GM12878 (cell line): ENCODE measurements at regions not wholly inside any gene's neighbourhood (a gene's known extent, or its start where the extent isn't known, plus 50 kb on each side); places are given as distances from the start of the nearest gene placed in this dataset.

Source experiments
- ATAC-seq: fragments of 200-7000 bp; cut with Tn5 transposase; 3 replicates; pipeline ENCODE4 v1.9.1; 2020; ENCODE audit warnings: mild to moderate bottlenecking, moderate library complexity
- BruUV-seq: library from RNA; stranded (reverse); fragments of 400-500 nt; replicated peaks from 2 replicates; lab custom pipeline; 2021; lab: Mats Ljungman, UMichigan
- CTCF ChIA-PET: fragments of 300-600 bp; sonication (Branson Sonifier 250); formaldehyde crosslinking; extraction: SDS; loops from one replicate; lab custom pipeline; 2021; ENCODE audit warnings: inconsistent platforms; lab: Yijun Ruan, JAX
- POLR2A ChIA-PET: fragments of 350-600 bp; formaldehyde crosslinking; extraction: SDS; loops from one replicate; lab custom pipeline; 2021; ENCODE audit warnings: inconsistent platforms; lab: Charles Lee
- RAD21 ChIA-PET: fragments of 300-600 bp; sonication (Branson Sonifier 250); formaldehyde crosslinking; loops from one replicate; lab custom pipeline; 2023; ENCODE audit warnings: antibody characterized with exemption; ENCODE audit not compliant: unreplicated experiment; lab: Charles Lee
- SMC1A ChIA-PET: fragments of 300-600 bp; sonication (Branson Sonifier 250); formaldehyde crosslinking; loops from one replicate; lab custom pipeline; 2023; ENCODE audit not compliant: unreplicated experiment, uncharacterized antibody; lab: Charles Lee
- DNase-seq: peaks from one replicate; pipeline ENCODE4 v3.0.0-alpha.2; 2011; ENCODE audit warnings: low read depth, low spot score
- FAIRE-seq: peaks from 3 replicates; lab custom pipeline; 2011; peaks lifted over from hg19 to GRCh38; lab: Jason Lieb, UNC
- H2AFZ ChIP-seq: 2 replicates; pipeline ENCODE4 v1.6.0; 2011; ENCODE audit warnings: low read depth, low read length, control low read depth; ENCODE audit not compliant: control insufficient read depth
- H3K27ac ChIP-seq: 2 replicates; pipeline ENCODE4 v1.5.1; 2011; ENCODE audit warnings: control low read depth; ENCODE audit not compliant: control insufficient read depth, insufficient read depth
- H3K27me3 ChIP-seq, 2 experiments: replicated peaks in 1 of 2; 2 replicates each; pipeline versions ENCODE4 v1.6.0 to v1.6.1; 2011; ENCODE audit warnings: low read length in 1 of 2; ENCODE audit not compliant: control insufficient read depth in 2 of 2, insufficient read depth in 2 of 2
- H3K36me3 ChIP-seq, 2 experiments: 2 replicates each; pipeline ENCODE4 v1.5.1; 2011; ENCODE audit warnings: low read length in 1 of 2; ENCODE audit not compliant: control insufficient read depth in 2 of 2, insufficient read depth in 2 of 2
- H3K4me1 ChIP-seq: 2 replicates; pipeline ENCODE4 v1.6.1; 2011; ENCODE audit warnings: mild to moderate bottlenecking, low read length, moderate library complexity, mixed read lengths; ENCODE audit not compliant: control insufficient read depth, insufficient read depth
- H3K4me2 ChIP-seq: 2 replicates; pipeline ENCODE4 v1.6.0; 2011; ENCODE audit warnings: control low read depth; ENCODE audit not compliant: control insufficient read depth, insufficient read depth
- H3K4me3 ChIP-seq: fragments of 200-600 bp; sonication (generic); 2 replicates; pipeline ENCODE4 v1.5.1; 2016
- H3K79me2 ChIP-seq: 2 replicates; pipeline ENCODE4 v1.6.0; 2011; ENCODE audit warnings: low read length; ENCODE audit not compliant: control insufficient read depth, insufficient read depth
- H3K9ac ChIP-seq: 2 replicates; pipeline ENCODE4 v1.8.0; 2011; ENCODE audit warnings: low read length, control low read depth, mixed read lengths; ENCODE audit not compliant: control insufficient read depth, insufficient read depth
- H3K9me3 ChIP-seq: replicated peaks from 3 replicates; pipeline ENCODE4 v1.5.1; 2011; ENCODE audit warnings: mild to moderate bottlenecking, low read length; ENCODE audit not compliant: control insufficient read depth, insufficient read depth
- H4K20me1 ChIP-seq: 2 replicates; pipeline ENCODE4 v1.6.0; 2011; ENCODE audit not compliant: control insufficient read depth, insufficient read depth
- ATF7 ChIP-seq: fragments of 450-650 bp; IDR thresholded peaks from 2 replicates; pipeline ENCODE4 v1.6.1; 2016; ENCODE audit warnings: low read depth, mild to moderate bottlenecking
- BHLHE40 ChIP-seq, 2 experiments: fragments of 450-650 bp in 1 of 2; IDR thresholded peaks; 2 replicates each; pipeline ENCODE4 v1.6.1; 2011 to 2017; ENCODE audit warnings: low read depth in 2 of 2, borderline replicate concordance in 1 of 2, improper control_type of control experiment in 1 of 2, low read length in 1 of 2, mild to moderate bottlenecking in 1 of 2
- ETV6 ChIP-seq, 2 experiments: fragments of 450-650 bp in 1 of 2; IDR thresholded peaks in 1 of 2; conservative IDR thresholded peaks in 1 of 2; 2 replicates each; pipeline ENCODE4 v1.6.1; 2014; ENCODE audit warnings: antibody characterized with exemption in 1 of 2, borderline replicate concordance in 1 of 2, low read depth in 1 of 2, mild to moderate bottlenecking in 1 of 2, moderate library complexity in 1 of 2
- IRF3 ChIP-seq: fragments of 450-650 bp; IDR thresholded peaks from 2 replicates; pipeline ENCODE4 v1.6.1; 2014; ENCODE audit warnings: mild to moderate bottlenecking
- KAT2A ChIP-seq: conservative IDR thresholded peaks from 2 replicates; pipeline ENCODE4 v1.6.1; 2011; ENCODE audit warnings: low read depth, low read length; ENCODE audit not compliant: control insufficient read depth
- RCOR1 ChIP-seq: conservative IDR thresholded peaks from 2 replicates; pipeline ENCODE4 v1.6.1; 2012; ENCODE audit warnings: low read depth, low read length, improper control_type of control experiment
- RELB ChIP-seq: fragments of 450-650 bp; IDR thresholded peaks from 2 replicates; pipeline ENCODE4 v1.6.1; 2017; ENCODE audit warnings: low read depth, mild to moderate bottlenecking, moderate library complexity
- SUPT20H ChIP-seq: IDR thresholded peaks from 2 replicates; pipeline ENCODE4 v1.6.1; 2011; ENCODE audit warnings: low read depth, mild to moderate bottlenecking, low read length, moderate library complexity, borderline replicate concordance; ENCODE audit not compliant: control insufficient read depth
- TARDBP ChIP-seq: IDR thresholded peaks from 2 replicates; pipeline ENCODE4 v1.6.1; 2016; ENCODE audit warnings: borderline replicate concordance
- YY1 ChIP-seq: IDR thresholded peaks from 2 replicates; pipeline ENCODE4 v1.6.1; 2011; ENCODE audit warnings: low read depth, mild to moderate bottlenecking, low read length
- ZBED1 ChIP-seq: IDR thresholded peaks from 2 replicates; pipeline ENCODE4 v1.6.1; 2016; ENCODE audit warnings: borderline replicate concordance
- ZZZ3 ChIP-seq: IDR thresholded peaks from 2 replicates; pipeline ENCODE4 v1.6.1; 2011; ENCODE audit warnings: low read depth; ENCODE audit not compliant: control insufficient read depth, insufficient read length
- in situ Hi-C: fragments of 300-500 bp; cut with MboI; formaldehyde crosslinking; loops from 9 replicates; pipeline ENCODE4 v1.14.3; 2018; ENCODE audit warnings: mixed read lengths
- intact Hi-C: fragments of 100-400 bp; cut with micrococcal nuclease; formaldehyde crosslinking; loops from one replicate; pipeline ENCODE4 v1.14.2; 2022; ENCODE audit not compliant: unreplicated experiment
- TF ChIP-seq, protein P1 (sequence below): fragments of 450-650 bp; formaldehyde crosslinking; IDR thresholded peaks from 2 replicates; pipeline ENCODE4 v1.4.0; 2020; ENCODE audit warnings: mild to moderate bottlenecking, moderate library complexity

GRCh38 chr13:104530741-104531140 is 1464.5 kb upstream of the SLC10A2 start:
- Histone ChIP-seq H3K36me3 (no peaks in the 10 kb centered on the region), H4K20me1 (no peaks in the 10 kb centered on the region), H3K4me3 (no peak overlapping the region), H3K27me3 (no peaks in the 10 kb centered on the region)
- SMC1A ChIA-PET = no interaction called here
- intact Hi-C loops = no loop called here
- CTCF ChIA-PET = no interaction called here
- DNase-seq = no peak
- RAD21 ChIA-PET = interaction anchor here (0.8 kb wide), 1 partner anchor 183 kb away, joined by 3 read pairs; no protein-coding TSS in a partner anchor
- TF ChIP-seq ZZZ3 = no peak
- TF ChIP-seq ETV6 (conservative IDR thresholded peaks at IDR 0.05 in 1 of 2, IDR thresholded peaks at IDR 0.05 in 1 of 2; ENCODE audit: borderline replicate concordance in 1 of 2, low read depth in 1 of 2) = no peak
- TF ChIP-seq ATF7 = no peak
- TF ChIP-seq ZBED1 = no peak
- no peak for TF ChIP-seq RELB
- TF ChIP-seq, all 136 proteins: peak for 0
- BruUV-seq = no TSS peak
- ATAC-seq = no peak
- H2AFZ ChIP-seq = no peak overlapping the region
- H3K9me3 ChIP-seq = no peaks in the 10 kb centered on the region
- H3K79me2 ChIP-seq = no peaks in the 10 kb centered on the region
- no peak overlapping the region for H3K9ac ChIP-seq
- POLR2A ChIA-PET = no interaction called here
- no peak overlapping the region for H3K4me2 ChIP-seq
- no peaks in the 10 kb centered on the region for H3K4me1 ChIP-seq
- in situ Hi-C loops = no loop called here
- no peak overlapping the region for H3K27ac ChIP-seq
- FAIRE-seq = no peak

- H3K79me2 ChIP-seq = no peaks in the 10 kb centered on the region
- H3K27me3 ChIP-seq = no peaks in the 10 kb centered on the region
- no peak overlapping the region for H3K4me2 ChIP-seq
- no peak for ATAC-seq
- H3K4me3 ChIP-seq = no peak overlapping the region
- FAIRE-seq = no peak
- in situ Hi-C loops = no loop called here
- H3K4me1 ChIP-seq = no peaks in the 10 kb centered on the region
- H4K20me1 ChIP-seq = no peaks in the 10 kb centered on the region
- H3K36me3 ChIP-seq = no peaks in the 10 kb centered on the region
- BruUV-seq = no TSS peak
- CTCF ChIA-PET = no interaction called here
- no peak for DNase-seq
- no peak overlapping the region for H2AFZ ChIP-seq
- RAD21 ChIA-PET = no interaction called here
- SMC1A ChIA-PET = no interaction called here
- intact Hi-C loops = no loop called here
- POLR2A ChIA-PET = no interaction called here
- H3K9ac ChIP-seq = no peak overlapping the region
- H3K9me3 ChIP-seq = no peaks in the 10 kb centered on the region
- H3K27ac ChIP-seq = no peak overlapping the region
- no peak for TF ChIP-seq TARDBP
- TF ChIP-seq KAT2A = no peak
- TF ChIP-seq YY1 = no peak
- TF ChIP-seq BHLHE40 (IDR thresholded peaks at IDR 0.05; ENCODE audit: borderline replicate concordance in 1 of 2, low read depth in 2 of 2, low read length in 1 of 2) = no peak
- no peak for TF ChIP-seq RCOR1
- TF ChIP-seq SUPT20H = no peak
- TF ChIP-seq, protein P1, sequence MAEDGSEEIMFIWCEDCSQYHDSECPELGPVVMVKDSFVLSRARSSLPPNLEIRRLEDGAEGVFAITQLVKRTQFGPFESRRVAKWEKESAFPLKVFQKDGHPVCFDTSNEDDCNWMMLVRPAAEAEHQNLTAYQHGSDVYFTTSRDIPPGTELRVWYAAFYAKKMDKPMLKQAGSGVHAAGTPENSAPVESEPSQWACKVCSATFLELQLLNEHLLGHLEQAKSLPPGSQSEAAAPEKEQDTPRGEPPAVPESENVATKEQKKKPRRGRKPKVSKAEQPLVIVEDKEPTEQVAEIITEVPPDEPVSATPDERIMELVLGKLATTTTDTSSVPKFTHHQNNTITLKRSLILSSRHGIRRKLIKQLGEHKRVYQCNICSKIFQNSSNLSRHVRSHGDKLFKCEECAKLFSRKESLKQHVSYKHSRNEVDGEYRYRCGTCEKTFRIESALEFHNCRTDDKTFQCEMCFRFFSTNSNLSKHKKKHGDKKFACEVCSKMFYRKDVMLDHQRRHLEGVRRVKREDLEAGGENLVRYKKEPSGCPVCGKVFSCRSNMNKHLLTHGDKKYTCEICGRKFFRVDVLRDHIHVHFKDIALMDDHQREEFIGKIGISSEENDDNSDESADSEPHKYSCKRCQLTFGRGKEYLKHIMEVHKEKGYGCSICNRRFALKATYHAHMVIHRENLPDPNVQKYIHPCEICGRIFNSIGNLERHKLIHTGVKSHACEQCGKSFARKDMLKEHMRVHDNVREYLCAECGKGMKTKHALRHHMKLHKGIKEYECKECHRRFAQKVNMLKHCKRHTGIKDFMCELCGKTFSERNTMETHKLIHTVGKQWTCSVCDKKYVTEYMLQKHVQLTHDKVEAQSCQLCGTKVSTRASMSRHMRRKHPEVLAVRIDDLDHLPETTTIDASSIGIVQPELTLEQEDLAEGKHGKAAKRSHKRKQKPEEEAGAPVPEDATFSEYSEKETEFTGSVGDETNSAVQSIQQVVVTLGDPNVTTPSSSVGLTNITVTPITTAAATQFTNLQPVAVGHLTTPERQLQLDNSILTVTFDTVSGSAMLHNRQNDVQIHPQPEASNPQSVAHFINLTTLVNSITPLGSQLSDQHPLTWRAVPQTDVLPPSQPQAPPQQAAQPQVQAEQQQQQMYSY = no peak
- TF ChIP-seq IRF3 = no peak
Observed at GRCh38 chr13:104526561-104526960, 1460.3 kb upstream of the SLC10A2 start.
